ENCODE measurements at regions not wholly inside any gene's neighbourhood (a gene's known extent, or its start where the extent isn't known, plus 50 kb on each side); places are given as distances from the start of the nearest gene placed in this dataset.

GRCh38 chr11:134847083-134847715 lies 435.2 kb upstream of the B3GAT1 start:
- TF ChIP-seq POLR2AphosphoS5 (IDR thresholded peaks at IDR 0.05) (no peak), POLR2A (IDR thresholded peaks at IDR 0.05) (no peak), CTCF (IDR thresholded peaks at IDR 0.05) (no peak)
